CD14-positive monocyte (primary cell): ENCODE measurements at regions not wholly inside any gene's neighbourhood (a gene's known extent, or its start where the extent isn't known, plus 50 kb on each side); places are given as distances from the start of the nearest gene placed in this dataset.

Source experiments
- DNase-seq, 3 donors: peaks; one replicate each; pipeline ENCODE4 v3.0.0-alpha.2; 2011 to 2022
- H2AFZ ChIP-seq: 2 replicates; pipeline ENCODE4 v1.6.0; 2012; ENCODE audit warnings: mild to moderate bottlenecking, low read depth, low read length, inconsistent platforms; ENCODE audit not compliant: insufficient read depth, poor library complexity, severe bottlenecking
- H3K27ac ChIP-seq, 2 donors: 1 replicate in 1 of 2; 2 replicates in 1 of 2; pipeline ENCODE4 v1.5.1; 2012 to 2013; ENCODE audit warnings: low read length in 2 of 2, control low read depth in 1 of 2, inconsistent platforms in 1 of 2, low read depth in 1 of 2, mild to moderate bottlenecking in 1 of 2
- H3K27me3 ChIP-seq, 2 donors: one replicate each; pipeline versions ENCODE4 v1.6.0 to v1.6.1; 2011 to 2013; ENCODE audit warnings: low read length in 2 of 2; ENCODE audit not compliant: control insufficient read depth in 2 of 2, insufficient read depth in 2 of 2
- H3K36me3 ChIP-seq, 2 donors: replicated peaks in 1 of 2; 1 replicate in 1 of 2; 2 replicates in 1 of 2; pipeline versions ENCODE4 v1.5.1 to v1.6.1; 2012 to 2013; ENCODE audit warnings: low read length in 2 of 2, control low read depth in 1 of 2, inconsistent platforms in 1 of 2, mild to moderate bottlenecking in 1 of 2; ENCODE audit not compliant: insufficient read depth in 2 of 2, control insufficient read depth in 1 of 2
- H3K4me1 ChIP-seq, 2 donors: 1 replicate in 1 of 2; 2 replicates in 1 of 2; pipeline versions ENCODE4 v1.5.1 to v1.6.1; 2012 to 2013; ENCODE audit warnings: low read length in 2 of 2, control low read depth in 1 of 2, inconsistent platforms in 1 of 2, mild to moderate bottlenecking in 1 of 2, moderate library complexity in 1 of 2; ENCODE audit not compliant: insufficient read depth in 2 of 2, control insufficient read depth in 1 of 2
- H3K4me2 ChIP-seq: replicated peaks from 2 replicates; pipeline ENCODE3; 2012; ENCODE audit warnings: low read length, moderate library complexity, mild to moderate bottlenecking; ENCODE audit not compliant: poor library complexity, severe bottlenecking; ENCODE audit errors: extremely low read depth
- H3K4me3 ChIP-seq, 3 experiments: fragments of 200-600 bp in 1 of 3; sonication (generic) in 1 of 3; replicated peaks in 1 of 3; 1 replicate in 2 of 3; 2 replicates in 1 of 3; pipeline ENCODE4 v1.5.1; 2011 to 2013; ENCODE audit warnings: low read length in 3 of 3, mild to moderate bottlenecking in 3 of 3, control low read depth in 2 of 3, low read depth in 2 of 3, inconsistent platforms in 1 of 3, moderate library complexity in 1 of 3
- H3K79me2 ChIP-seq: 2 replicates; pipeline ENCODE4 v1.6.0; 2012; ENCODE audit warnings: mild to moderate bottlenecking, control low read depth, inconsistent platforms, low read length, moderate library complexity; ENCODE audit not compliant: insufficient read depth
- H3K9ac ChIP-seq: 2 replicates; pipeline ENCODE4 v1.6.0; 2017; ENCODE audit warnings: low read length, mild to moderate bottlenecking; ENCODE audit not compliant: insufficient read depth, poor library complexity, severe bottlenecking
- H3K9me3 ChIP-seq, 2 donors: replicated peaks in 1 of 2; 1 replicate in 1 of 2; 2 replicates in 1 of 2; pipeline versions ENCODE4 v1.5.1 to v1.6.1; 2012 to 2013; ENCODE audit warnings: low read length in 2 of 2, control low read depth in 1 of 2; ENCODE audit not compliant: control insufficient read depth in 1 of 2, insufficient read depth in 1 of 2
- H4K20me1 ChIP-seq: 2 replicates; pipeline ENCODE4 v1.6.0; 2012; ENCODE audit warnings: mild to moderate bottlenecking, low read length, control low read depth, moderate library complexity; ENCODE audit not compliant: insufficient read depth
- H3K27ac Mint-ChIP-seq, 7 donors: one replicate each; pipeline ENCODE4 v1.8.0; 2020; ENCODE audit warnings: mild to moderate bottlenecking in 7 of 7, mixed read lengths in 7 of 7, moderate library complexity in 6 of 7, inconsistent platforms in 2 of 7
- H3K27me3 Mint-ChIP-seq, 3 donors: one replicate each; pipeline ENCODE4 v1.8.0; 2021 to 2022; ENCODE audit warnings: low read depth in 3 of 3, mild to moderate bottlenecking in 3 of 3, mixed read lengths in 3 of 3, moderate library complexity in 3 of 3, inconsistent platforms in 1 of 3
- H3K36me3 Mint-ChIP-seq, 2 donors: one replicate each; pipeline ENCODE4 v1.8.0; 2020; ENCODE audit warnings: mixed read lengths in 2 of 2, inconsistent platforms in 1 of 2, mild to moderate bottlenecking in 1 of 2
- H3K4me1 Mint-ChIP-seq: one replicate; pipeline ENCODE4 v1.8.0; 2020; ENCODE audit warnings: mild to moderate bottlenecking, mixed read lengths
- H3K4me3 Mint-ChIP-seq, 2 donors: one replicate each; pipeline ENCODE4 v1.8.0; 2020; ENCODE audit warnings: mild to moderate bottlenecking in 2 of 2, mixed read lengths in 2 of 2, moderate library complexity in 1 of 2
- H3K9me3 Mint-ChIP-seq, 7 donors: one replicate each; pipeline ENCODE4 v1.8.0; 2020 to 2022; ENCODE audit warnings: mixed read lengths in 7 of 7, mild to moderate bottlenecking in 6 of 7, moderate library complexity in 6 of 7, inconsistent platforms in 2 of 7
- CTCF ChIP-seq: fragments of 200-600 bp; IDR thresholded peaks from one replicate; pipeline ENCODE4 v1.8.0; 2022; ENCODE audit warnings: antibody characterized with exemption, mild to moderate bottlenecking
- WGBS: methylation state at CpG from one replicate; pipeline ENCODE4 v1.1.5; 2013; ENCODE audit warnings: missing lambda C conversion rate; ENCODE audit not compliant: insufficient coverage; 5-methylcytosine and 5-hydroxymethylcytosine counted together
- intact Hi-C, 2 donors: fragments of 100-400 bp; cut with micrococcal nuclease; formaldehyde crosslinking; loops; one replicate each; pipeline versions ENCODE4 v1.15.0 to v1.15.1; 2023

- no peak overlapping the region for H3K27ac Mint-ChIP-seq
Measured at GRCh38 chr20:7818477-7818876, 121.8 kb downstream of the HAO1 start.

GRCh38 chr20:7820897-7821296 lies 119.4 kb downstream of the HAO1 start:
- H3K9me3 Mint-ChIP-seq: peaks cover 0 to 4% (median 2%) of the 10 kb centered on the region in 7 donors
- H3K27ac Mint-ChIP-seq: no peak overlapping the region
- no peak overlapping the region for H2AFZ ChIP-seq
- no peak overlapping the region for H3K4me2 ChIP-seq
- H3K4me3 ChIP-seq: no peak overlapping the region
- H4K20me1 ChIP-seq: no peaks in the 10 kb centered on the region
- no peak overlapping the region for H3K4me3 Mint-ChIP-seq
- no peak for DNase-seq
- no peaks in the 10 kb centered on the region for H3K4me1 Mint-ChIP-seq
- no peak overlapping the region for H3K9ac ChIP-seq
- no peaks in the 10 kb centered on the region for H3K4me1 ChIP-seq
- H3K27me3 Mint-ChIP-seq: peaks cover 0 to 3% (median 0%) of the 10 kb centered on the region in 3 donors
- no peak for TF ChIP-seq CTCF
- H3K79me2 ChIP-seq: no peaks in the 10 kb centered on the region
- no peaks in the 10 kb centered on the region for H3K9me3 ChIP-seq
- no peaks in the 10 kb centered on the region for H3K36me3 ChIP-seq
- WGBS: 86% methylated on average over 1 of the region's 4 CpGs
- peaks cover 0 to 2% of the 10 kb centered on the region in 2 donors for H3K27me3 ChIP-seq
- H3K36me3 Mint-ChIP-seq: no peaks in the 10 kb centered on the region
- intact Hi-C loops: no loop called here
- no peak overlapping the region for H3K27ac ChIP-seq

More at GRCh38 chr20:7818477-7818876, 121.8 kb downstream of the HAO1 start:
- Mint-ChIP-seq H3K4me1 (no peaks in the 10 kb centered on the region), H3K4me3 (no peak overlapping the region), H3K9me3 (peaks cover 0 to 7% (median 2%) of the 10 kb centered on the region in 7 donors), H3K36me3 (no peaks in the 10 kb centered on the region), H3K27me3 (peaks cover 0 to 3% (median 2%) of the 10 kb centered on the region in 3 donors)
- no peak for DNase-seq
- Histone ChIP-seq H3K9ac (no peak overlapping the region), H3K27ac (no peak overlapping the region), H3K27me3 (peaks cover 0 to 2% of the 10 kb centered on the region in 2 donors), H3K4me3 (no peak overlapping the region), H3K79me2 (no peaks in the 10 kb centered on the region), H2AFZ (no peak overlapping the region), H3K36me3 (no peaks in the 10 kb centered on the region), H3K4me2 (no peak overlapping the region), H4K20me1 (no peaks in the 10 kb centered on the region), H3K4me1 (no peaks in the 10 kb centered on the region), H3K9me3 (no peaks in the 10 kb centered on the region)
- WGBS: no CpG with 5 or more reads among the region's 1 CpG
- intact Hi-C loops: no loop called here
- no peak for TF ChIP-seq CTCF
